IMR-90 (cell line): ENCODE measurements at regions not wholly inside any gene's neighbourhood (a gene's known extent, or its start where the extent isn't known, plus 50 kb on each side); places are given as distances from the start of the nearest gene placed in this dataset.

Source experiments
- BHLHE40 ChIP-seq: fragments of 150-350 bp; IDR thresholded peaks from 2 replicates; pipeline ENCODE4 v1.6.1; 2016; ENCODE audit warnings: mild to moderate bottlenecking, low read depth, low read length
- CEBPB ChIP-seq: IDR thresholded peaks from 2 replicates; pipeline ENCODE4 v1.6.1; 2012; ENCODE audit warnings: low read depth, low read length, improper control_type of control experiment
- CTCF ChIP-seq: conservative IDR thresholded peaks from 2 replicates; pipeline ENCODE4 v1.5.1; 2012; ENCODE audit warnings: mild to moderate bottlenecking, low read depth, low read length, improper control_type of control experiment
- ELK1 ChIP-seq: fragments of 150-350 bp; IDR thresholded peaks from 2 replicates; pipeline ENCODE4 v1.6.1; 2016; ENCODE audit warnings: low read depth, mild to moderate bottlenecking, low read length, moderate library complexity, borderline replicate concordance
- MAFK ChIP-seq: IDR thresholded peaks from 2 replicates; pipeline ENCODE4 v1.6.1; 2012; ENCODE audit warnings: low read depth, low read length, improper control_type of control experiment
- MAZ ChIP-seq: IDR thresholded peaks from 2 replicates; pipeline ENCODE4 v1.6.1; 2012; ENCODE audit warnings: low read depth, mild to moderate bottlenecking, low read length, improper control_type of control experiment, moderate library complexity, borderline replicate concordance
- MXI1 ChIP-seq: IDR thresholded peaks from 2 replicates; pipeline ENCODE4 v1.6.1; 2012; ENCODE audit warnings: low read depth, mild to moderate bottlenecking, low read length, moderate library complexity, borderline replicate concordance
- NFE2L2 ChIP-seq: fragments of 150-350 bp; IDR thresholded peaks from 2 replicates; pipeline ENCODE4 v1.6.1; 2016; ENCODE audit warnings: low read depth, mild to moderate bottlenecking, low read length
- POLR2A ChIP-seq: IDR thresholded peaks from 2 replicates; pipeline ENCODE4 v1.6.1; 2012; ENCODE audit warnings: mild to moderate bottlenecking, low read depth, low read length
- RCOR1 ChIP-seq: IDR thresholded peaks from 2 replicates; pipeline ENCODE4 v1.6.1; 2012; ENCODE audit warnings: mild to moderate bottlenecking, low read length, improper control_type of control experiment; ENCODE audit not compliant: insufficient replicate concordance
- SMC3 ChIP-seq: fragments of 150-350 bp; IDR thresholded peaks from 2 replicates; pipeline ENCODE4 v1.6.1; 2016; ENCODE audit warnings: low read depth, mild to moderate bottlenecking, antibody characterized with exemption, low read length, moderate library complexity
- USF2 ChIP-seq: fragments of 150-350 bp; IDR thresholded peaks from 2 replicates; pipeline ENCODE4 v1.6.1; 2017; ENCODE audit warnings: mild to moderate bottlenecking, antibody characterized with exemption, low read length, low read depth

- TF ChIP-seq CTCF (no peak), USF2 (no peak), POLR2A (no peak), CEBPB (peak; percentile 55), MAFK (no peak), MXI1 (no peak), NFE2L2 (no peak), BHLHE40 (no peak), RCOR1 (no peak), MAZ (no peak), SMC3 (no peak), ELK1 (no peak)
Measured at GRCh38 chr17:13736916-13737315, 135.2 kb upstream of the HS3ST3A1 start.
